Vagina (tissue), 2 donors: ENCODE measurements at regions not wholly inside any gene's neighbourhood (a gene's known extent, or its start where the extent isn't known, plus 50 kb on each side); places are given as distances from the start of the nearest gene placed in this dataset.

ENCODE experiments used
- DNase-seq, 2 donors: peaks; one replicate each; pipeline ENCODE4 v3.0.0-alpha.2; 2017; ENCODE audit errors: extremely low spot score in 2 of 2
- H3K27ac ChIP-seq: fragments of 200-600 bp; sonication (generic); one replicate; pipeline ENCODE4 v1.5.1; 2019
- H3K27me3 ChIP-seq: fragments of 200-600 bp; sonication (generic); one replicate; pipeline ENCODE4 v1.5.1; 2019
- H3K36me3 ChIP-seq, 2 donors: fragments of 200-600 bp; sonication (generic); one replicate each; pipeline ENCODE4 v1.5.1; 2017 to 2019
- H3K4me1 ChIP-seq: fragments of 200-600 bp; sonication (generic); one replicate; pipeline ENCODE4 v1.5.1; 2019
- H3K4me3 ChIP-seq, 2 donors: fragments of 200-600 bp; sonication (generic); 1 replicate in 1 of 2; 2 replicates in 1 of 2; pipeline ENCODE4 v1.5.1; 2016 to 2019
- H3K9me3 ChIP-seq: fragments of 200-600 bp; sonication (generic); one replicate; pipeline ENCODE4 v1.5.1; 2019
- POLR2A ChIP-seq, 2 donors: fragments of 450-650 bp; IDR thresholded peaks; one replicate each; pipeline ENCODE4 v1.6.1; 2017; ENCODE audit warnings: antibody characterized with exemption in 2 of 2, mild to moderate bottlenecking in 2 of 2, moderate library complexity in 2 of 2
- POLR2AphosphoS5 ChIP-seq, 2 donors: sonication (generic); formaldehyde crosslinking; IDR thresholded peaks; one replicate each; pipeline ENCODE4 v1.9.0; 2017; ENCODE audit warnings: antibody characterized with exemption in 2 of 2, mild to moderate bottlenecking in 2 of 2, low read depth in 1 of 2; ENCODE audit not compliant: insufficient read depth in 1 of 2
- intact Hi-C: fragments of 100-400 bp; cut with DNase I; formaldehyde crosslinking; loops from one replicate; pipeline ENCODE4 v1.15.1; 2023
- TF ChIP-seq, protein P1 (sequence below), 3 experiments: fragments of 450-650 bp in 2 of 3; fragments of 200-600 bp in 1 of 3; sonication (generic) in 1 of 3; IDR thresholded peaks; one replicate each; pipeline ENCODE4 v1.5.1; 2017 to 2019; ENCODE audit warnings: antibody characterized with exemption in 3 of 3, mild to moderate bottlenecking in 2 of 3, moderate library complexity in 2 of 3

DNA sequence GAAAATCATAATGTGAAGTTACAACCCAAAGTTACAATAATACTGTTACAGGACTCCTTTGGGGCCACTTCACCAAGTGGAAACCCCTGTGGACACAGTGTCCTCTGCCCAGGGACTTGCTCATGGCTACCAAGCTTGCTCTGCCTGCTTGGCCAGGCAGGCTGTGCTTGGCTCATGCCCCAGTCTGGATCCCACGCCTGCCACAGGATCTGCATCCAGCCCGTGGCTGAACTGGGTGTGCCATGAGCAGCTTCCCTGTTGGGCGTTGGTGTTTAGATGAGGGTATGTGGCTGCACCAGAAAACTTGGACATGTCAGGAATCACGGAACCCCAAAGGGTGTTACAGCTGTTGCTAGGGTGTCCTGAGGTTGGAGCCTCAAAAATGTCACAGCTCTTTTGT, 820.9 kb downstream of the SLC6A15 start:
- no peak overlapping the region for H3K27ac ChIP-seq

DNA sequence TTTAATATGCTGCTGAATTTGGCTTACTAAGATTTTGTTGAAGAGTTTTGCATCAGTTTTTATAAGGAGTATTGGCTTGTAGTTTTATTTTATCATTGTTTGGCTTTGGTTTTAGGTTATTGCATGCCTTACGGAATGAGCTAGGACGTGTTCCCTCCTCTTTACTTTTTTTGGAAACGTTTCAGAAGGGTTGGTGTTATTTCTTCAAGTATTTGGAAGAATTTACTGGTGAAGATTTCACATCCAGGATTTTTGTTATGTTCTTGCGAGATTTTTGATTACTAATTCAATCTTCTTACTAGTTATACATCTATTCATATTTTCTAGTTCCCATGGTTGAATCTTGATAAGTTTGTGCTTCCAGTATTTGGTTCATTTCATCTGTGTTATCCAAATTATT, 823.2 kb downstream of the SLC6A15 start:
- intact Hi-C loops = no loop called here
- Histone ChIP-seq H3K9me3 (no peaks in the 10 kb centered on the region), H3K4me3 (no peak overlapping the region), H3K36me3 (no peaks in the 10 kb centered on the region), H3K27ac (no peak overlapping the region), H3K27me3 (no peaks in the 10 kb centered on the region), H3K4me1 (no peaks in the 10 kb centered on the region)
- TF ChIP-seq POLR2AphosphoS5 (IDR thresholded peaks at IDR 0.05; ENCODE audit: insufficient read depth in 1 of 2, low read depth in 1 of 2) (no peak), POLR2A (IDR thresholded peaks at IDR 0.05) (no peak)
- TF ChIP-seq, protein P1, sequence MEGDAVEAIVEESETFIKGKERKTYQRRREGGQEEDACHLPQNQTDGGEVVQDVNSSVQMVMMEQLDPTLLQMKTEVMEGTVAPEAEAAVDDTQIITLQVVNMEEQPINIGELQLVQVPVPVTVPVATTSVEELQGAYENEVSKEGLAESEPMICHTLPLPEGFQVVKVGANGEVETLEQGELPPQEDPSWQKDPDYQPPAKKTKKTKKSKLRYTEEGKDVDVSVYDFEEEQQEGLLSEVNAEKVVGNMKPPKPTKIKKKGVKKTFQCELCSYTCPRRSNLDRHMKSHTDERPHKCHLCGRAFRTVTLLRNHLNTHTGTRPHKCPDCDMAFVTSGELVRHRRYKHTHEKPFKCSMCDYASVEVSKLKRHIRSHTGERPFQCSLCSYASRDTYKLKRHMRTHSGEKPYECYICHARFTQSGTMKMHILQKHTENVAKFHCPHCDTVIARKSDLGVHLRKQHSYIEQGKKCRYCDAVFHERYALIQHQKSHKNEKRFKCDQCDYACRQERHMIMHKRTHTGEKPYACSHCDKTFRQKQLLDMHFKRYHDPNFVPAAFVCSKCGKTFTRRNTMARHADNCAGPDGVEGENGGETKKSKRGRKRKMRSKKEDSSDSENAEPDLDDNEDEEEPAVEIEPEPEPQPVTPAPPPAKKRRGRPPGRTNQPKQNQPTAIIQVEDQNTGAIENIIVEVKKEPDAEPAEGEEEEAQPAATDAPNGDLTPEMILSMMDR (IDR thresholded peaks at IDR 0.05) = no peak
- no peak for DNase-seq

More for the DNA sequence above, 820.9 kb downstream of the SLC6A15 start:
- TF ChIP-seq POLR2A (IDR thresholded peaks at IDR 0.05) = no peak
- TF ChIP-seq, protein P1 (IDR thresholded peaks at IDR 0.05) = no peak
- no peak for TF ChIP-seq POLR2AphosphoS5 (IDR thresholded peaks at IDR 0.05; ENCODE audit: insufficient read depth in 1 of 2, low read depth in 1 of 2)
- no peak overlapping the region for H3K4me3 ChIP-seq
- no peaks in the 10 kb centered on the region for H3K4me1 ChIP-seq
- DNase-seq = no peak
- no peaks in the 10 kb centered on the region for H3K9me3 ChIP-seq
- intact Hi-C loops = no loop called here
- no peaks in the 10 kb centered on the region for H3K27me3 ChIP-seq
- H3K36me3 ChIP-seq = no peaks in the 10 kb centered on the region

- Histone ChIP-seq H3K27ac (no peak overlapping the region), H3K4me3 (no peak overlapping the region), H3K27me3 (no peaks in the 10 kb centered on the region), H3K36me3 (no peaks in the 10 kb centered on the region), H3K9me3 (no peaks in the 10 kb centered on the region), H3K4me1 (no peaks in the 10 kb centered on the region)
- no peak for DNase-seq
- TF ChIP-seq, protein P1 (IDR thresholded peaks at IDR 0.05) = no peak
- TF ChIP-seq POLR2A (IDR thresholded peaks at IDR 0.05) (no peak), POLR2AphosphoS5 (IDR thresholded peaks at IDR 0.05; ENCODE audit: insufficient read depth in 1 of 2, low read depth in 1 of 2) (no peak)
- intact Hi-C loops = no loop called here
These were observed 827.6 kb downstream of the SLC6A15 start for GRCh38 chr12:84085046-84085445.

DNA sequence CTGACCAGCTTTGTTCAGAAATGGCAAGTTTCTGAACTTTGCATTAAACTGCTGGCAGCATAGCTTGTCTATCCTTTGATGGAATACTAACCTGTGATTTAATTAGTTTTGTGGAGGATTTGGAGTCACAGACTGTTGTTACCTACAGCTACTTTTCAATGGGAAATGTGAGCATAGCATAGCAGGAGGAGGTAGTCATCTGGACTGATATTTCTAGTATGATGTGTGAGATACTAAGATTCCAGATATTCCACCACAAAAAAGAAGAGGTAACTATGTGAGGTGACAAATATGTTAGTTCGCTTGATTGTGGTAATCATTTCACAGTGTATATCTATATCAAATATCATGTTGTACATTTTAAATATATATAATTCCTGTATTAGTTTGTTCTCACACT, 833.0 kb downstream of the SLC6A15 start:
- Histone ChIP-seq H3K4me3 (no peak overlapping the region), H3K9me3 (peaks cover 3% of the 10 kb centered on the region), H3K4me1 (no peaks in the 10 kb centered on the region), H3K36me3 (no peaks in the 10 kb centered on the region), H3K27ac (no peak overlapping the region), H3K27me3 (no peaks in the 10 kb centered on the region)
- TF ChIP-seq POLR2AphosphoS5 (IDR thresholded peaks at IDR 0.05; ENCODE audit: insufficient read depth in 1 of 2, low read depth in 1 of 2) = no peak
- TF ChIP-seq POLR2A (IDR thresholded peaks at IDR 0.05) = no peak
- TF ChIP-seq, protein P1 (IDR thresholded peaks at IDR 0.05) = no peak
- intact Hi-C loops = no loop called here
- no peak for DNase-seq

DNA sequence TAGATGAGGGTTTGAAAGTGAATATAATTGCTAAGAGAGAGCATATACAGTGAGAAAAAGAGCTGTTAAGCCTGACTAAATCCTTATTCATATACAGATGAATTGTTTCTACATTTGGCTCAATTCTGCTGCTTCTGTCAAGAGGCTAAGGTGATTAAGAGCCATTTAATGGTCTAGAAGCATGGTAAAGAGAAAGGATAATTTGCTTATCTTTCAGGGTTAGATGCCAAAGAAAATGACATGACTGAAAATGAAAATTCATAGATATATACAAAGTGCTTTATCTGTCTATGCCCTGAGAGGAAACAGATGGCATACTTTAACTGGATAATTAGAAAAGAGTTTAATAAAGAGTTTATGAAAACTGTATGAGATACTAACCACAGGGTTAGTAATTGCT, 834.9 kb downstream of the SLC6A15 start:
- no peak overlapping the region for H3K27ac ChIP-seq
- TF ChIP-seq POLR2AphosphoS5 (IDR thresholded peaks at IDR 0.05; ENCODE audit: insufficient read depth in 1 of 2, low read depth in 1 of 2) (no peak), POLR2A (IDR thresholded peaks at IDR 0.05) (no peak)
- TF ChIP-seq, protein P1 (IDR thresholded peaks at IDR 0.05) = no peak
- DNase-seq = no peak
- intact Hi-C loops = no loop called here
- H3K36me3 ChIP-seq = no peaks in the 10 kb centered on the region
- no peaks in the 10 kb centered on the region for H3K4me1 ChIP-seq
- no peaks in the 10 kb centered on the region for H3K27me3 ChIP-seq
- H3K4me3 ChIP-seq = no peak overlapping the region
- peaks cover 3% of the 10 kb centered on the region for H3K9me3 ChIP-seq
